ENCODE measurements at regions not wholly inside any gene's neighbourhood (a gene's known extent, or its start where the extent isn't known, plus 50 kb on each side); places are given as distances from the start of the nearest gene placed in this dataset.
"Not testable (repeated sequence)": the region's sequence is repeated elsewhere in the genome, so short reads cannot be mapped to it uniquely, and the experiment has no call there.

DNA sequence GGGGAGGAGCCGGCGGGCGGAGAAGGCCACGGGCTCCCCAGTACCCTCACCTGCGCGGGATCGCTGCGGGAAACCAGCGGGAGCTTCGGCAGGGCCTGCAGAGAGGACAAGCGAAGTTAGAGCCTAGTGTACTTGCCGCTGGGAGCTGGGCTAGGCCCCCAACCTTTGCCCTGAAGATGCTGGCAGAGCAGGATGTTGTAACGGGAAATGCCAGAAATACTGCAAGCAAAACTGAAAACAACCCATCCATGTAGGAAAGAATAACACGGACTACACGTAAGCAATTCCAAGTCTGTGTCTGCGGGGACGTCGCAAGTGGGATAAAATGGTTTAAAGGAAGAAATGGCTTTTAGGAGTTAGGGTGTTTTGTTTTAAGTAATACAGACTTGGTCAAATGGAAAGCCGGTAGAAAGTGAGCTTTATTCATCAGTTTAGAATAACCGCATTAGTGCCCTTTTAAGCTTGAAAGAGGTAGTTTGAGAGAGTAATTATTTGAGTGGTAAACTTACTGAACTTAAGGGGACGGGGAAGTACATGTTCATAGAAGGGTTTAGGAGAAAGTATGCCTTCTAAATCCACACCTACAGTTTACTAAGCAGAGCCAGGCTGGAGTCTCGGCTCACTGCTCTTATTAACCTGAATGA is 121.3 kb upstream of the NIPA1 start:
- not testable (repeated sequence) for TF ChIP-seq CTCF (IDR thresholded peaks at IDR 0.05)
- peak; percentile 32 to 68 for TF ChIP-seq POLR2AphosphoS5 (IDR thresholded peaks at IDR 0.05)
